Body of pancreas (tissue), 4 donors: ENCODE measurements at regions not wholly inside any gene's neighbourhood (a gene's known extent, or its start where the extent isn't known, plus 50 kb on each side); places are given as distances from the start of the nearest gene placed in this dataset.
"Not testable (repeated sequence)": the region's sequence is repeated elsewhere in the genome, so short reads cannot be mapped to it uniquely, and the experiment has no call there.

ENCODE experiments used
- CTCF ChIP-seq, 7 experiments: fragments of 450-650 bp in 4 of 7; fragments of 200-600 bp in 3 of 7; sonication (generic) in 3 of 7; IDR thresholded peaks; one replicate each; pipeline ENCODE4 v1.5.1; 2016 to 2019; ENCODE audit warnings: antibody characterized with exemption in 7 of 7
- POLR2A ChIP-seq, 3 donors: fragments of 450-650 bp; IDR thresholded peaks; one replicate each; pipeline ENCODE4 v1.6.1; 2016; ENCODE audit warnings: antibody characterized with exemption in 3 of 3, mild to moderate bottlenecking in 2 of 3

DNA sequence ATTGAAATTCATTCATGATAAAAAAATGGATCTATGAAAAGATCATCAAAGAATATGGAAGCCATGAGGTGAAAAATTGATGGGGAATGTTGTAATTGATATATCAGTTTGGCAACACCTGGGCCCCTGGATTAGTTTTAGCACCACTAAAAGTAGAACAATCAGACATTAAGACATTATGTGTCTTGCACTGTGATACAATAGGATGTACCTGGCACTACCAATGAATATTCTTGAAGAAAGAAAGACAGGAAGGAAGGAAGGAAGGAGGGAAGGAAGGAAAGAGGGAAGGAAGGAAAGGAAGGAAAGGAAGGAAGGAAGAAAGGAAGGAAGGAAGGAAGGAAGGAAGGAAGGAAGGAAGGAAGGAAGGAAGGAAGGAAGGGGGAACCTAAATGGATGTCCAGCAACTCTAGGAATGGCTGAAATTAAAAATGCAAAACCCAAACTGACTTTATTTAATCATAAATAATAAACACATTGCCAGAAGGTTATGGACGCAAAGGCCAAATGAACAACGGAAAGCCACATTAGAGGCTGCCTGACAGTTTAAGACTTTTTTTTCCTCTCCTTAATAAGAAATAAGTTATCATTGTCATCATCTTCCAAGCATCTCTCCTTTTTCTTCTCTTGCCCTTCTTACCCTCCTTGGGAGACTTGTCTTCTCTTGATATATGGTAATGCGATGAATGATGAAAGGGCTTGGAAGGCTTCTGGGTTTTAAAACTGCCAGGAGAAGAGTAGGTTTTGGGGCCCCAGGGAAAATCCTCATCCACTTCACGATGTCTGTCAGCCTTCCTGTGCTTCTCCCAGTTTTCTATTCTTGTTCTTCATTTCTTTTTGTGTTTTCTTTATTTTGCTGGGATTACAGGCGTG, 224.4 kb downstream of the EXOC5 start:
- not testable (repeated sequence) for TF ChIP-seq CTCF, POLR2A (IDR thresholded peaks at IDR 0.05)
